Medulla oblongata (tissue), 1 donor: ENCODE measurements at regions not wholly inside any gene's neighbourhood (a gene's known extent, or its start where the extent isn't known, plus 50 kb on each side); places are given as distances from the start of the nearest gene placed in this dataset.
"Not testable (repeated sequence)": the region's sequence is repeated elsewhere in the genome, so short reads cannot be mapped to it uniquely, and the experiment has no call there.

Source experiments
- DNase-seq: peaks from one replicate; pipeline ENCODE4 v3.0.0-alpha.2; 2015; ENCODE audit errors: extremely low spot score

- DNase-seq: no peak
Measured at GRCh38 chr13:73171271-73171682, 112.5 kb downstream of the KLF5 start.

GRCh38 chr13:73169971-73170370 lies 111.2 kb downstream of the KLF5 start:
- no peak for DNase-seq

GRCh38 chr13:73168953-73169401 lies 110.2 kb downstream of the KLF5 start:
- no peak for DNase-seq

GRCh38 chr13:73168226-73168952 lies 109.6 kb downstream of the KLF5 start:
- no peak for DNase-seq

GRCh38 chr13:73167028-73167820 lies 108.4 kb downstream of the KLF5 start:
- DNase-seq: no peak

- no peak for DNase-seq
Measured at GRCh38 chr13:73166204-73166603, 107.4 kb downstream of the KLF5 start.

GRCh38 chr13:73162912-73163911 lies 104.4 kb downstream of the KLF5 start:
- DNase-seq: no peak

- DNase-seq: not testable (repeated sequence)
Measured at GRCh38 chr13:73160371-73161031, 101.7 kb downstream of the KLF5 start.

GRCh38 chr13:73158851-73159250 lies 100.0 kb downstream of the KLF5 start:
- no peak for DNase-seq

GRCh38 chr13:73157031-73157430 lies 98.2 kb downstream of the KLF5 start:
- no peak for DNase-seq

- DNase-seq: no peak
Measured at GRCh38 chr13:73146707-73147106, 87.9 kb downstream of the KLF5 start.

GRCh38 chr13:73142071-73142470 lies 83.3 kb downstream of the KLF5 start:
- DNase-seq: no peak

- DNase-seq: no peak
Measured at GRCh38 chr13:73141292-73141771, 82.5 kb downstream of the KLF5 start.

GRCh38 chr13:73140801-73141200 lies 82.0 kb downstream of the KLF5 start:
- DNase-seq: no peak

GRCh38 chr13:73138638-73139491 lies 80.1 kb downstream of the KLF5 start:
- no peak for DNase-seq

- no peak for DNase-seq
Measured at GRCh38 chr13:73138276-73138637, 79.5 kb downstream of the KLF5 start.

GRCh38 chr13:73136776-73137175 lies 78.0 kb downstream of the KLF5 start:
- DNase-seq: no peak

GRCh38 chr13:73133531-73133930 lies 74.7 kb downstream of the KLF5 start:
- DNase-seq: no peak

GRCh38 chr13:73131247-73131646 lies 72.4 kb downstream of the KLF5 start:
- DNase-seq: no peak

GRCh38 chr13:73129023-73129422 lies 70.2 kb downstream of the KLF5 start:
- DNase-seq: no peak
